GM10266 (cell line): ENCODE measurements at regions not wholly inside any gene's neighbourhood (a gene's known extent, or its start where the extent isn't known, plus 50 kb on each side); places are given as distances from the start of the nearest gene placed in this dataset.

Experiments
- DNase-seq: peaks from one replicate; pipeline ENCODE4 v3.0.0; 2012; ENCODE audit errors: extremely low spot score
- CTCF ChIP-seq: IDR thresholded peaks from 2 replicates; pipeline ENCODE4 v1.5.1; 2012; ENCODE audit warnings: mild to moderate bottlenecking, low read depth; ENCODE audit not compliant: control insufficient read depth, insufficient read depth; ENCODE audit errors: missing control alignments

- no peak for DNase-seq
- TF ChIP-seq CTCF: no peak
These were observed 72.5 kb upstream of the TSC22D2 start for GRCh38 chr3:150335631-150336030.

GRCh38 chr3:150334974-150335373 lies 73.1 kb upstream of the TSC22D2 start:
- DNase-seq: no peak
- no peak for TF ChIP-seq CTCF

GRCh38 chr3:150333477-150333876 lies 74.6 kb upstream of the TSC22D2 start:
- no peak for TF ChIP-seq CTCF
- DNase-seq: no peak

- no peak for TF ChIP-seq CTCF
- DNase-seq: no peak
These were observed 76.0 kb upstream of the TSC22D2 start for GRCh38 chr3:150331978-150332568.

- DNase-seq: no peak
- TF ChIP-seq CTCF: no peak
These were observed 77.2 kb upstream of the TSC22D2 start for GRCh38 chr3:150330872-150331271.

GRCh38 chr3:150330174-150330573 lies 77.9 kb upstream of the TSC22D2 start:
- no peak for TF ChIP-seq CTCF
- DNase-seq: no peak

- TF ChIP-seq CTCF: no peak
- DNase-seq: no peak
These were observed 78.7 kb upstream of the TSC22D2 start for GRCh38 chr3:150329408-150329807.
